CD4-positive, alpha-beta T cell treated with Interleukin-6 for 4 hours (primary cell): ENCODE measurements at regions not wholly inside any gene's neighbourhood (a gene's known extent, or its start where the extent isn't known, plus 50 kb on each side); places are given as distances from the start of the nearest gene placed in this dataset.

Experiments
- DNase-seq: peaks from one replicate; pipeline ENCODE4 v3.0.0-alpha.2; 2020; ENCODE audit warnings: mixed read lengths

GRCh38 chr2:47234456-47234855 lies 58.1 kb upstream of the CALM2 start:
- no peak for DNase-seq

- DNase-seq = no peak
These were observed 56.6 kb upstream of the CALM2 start for GRCh38 chr2:47232738-47233415.

- no peak for DNase-seq
These were observed 54.1 kb upstream of the CALM2 start for GRCh38 chr2:47230418-47230817.

DNA sequence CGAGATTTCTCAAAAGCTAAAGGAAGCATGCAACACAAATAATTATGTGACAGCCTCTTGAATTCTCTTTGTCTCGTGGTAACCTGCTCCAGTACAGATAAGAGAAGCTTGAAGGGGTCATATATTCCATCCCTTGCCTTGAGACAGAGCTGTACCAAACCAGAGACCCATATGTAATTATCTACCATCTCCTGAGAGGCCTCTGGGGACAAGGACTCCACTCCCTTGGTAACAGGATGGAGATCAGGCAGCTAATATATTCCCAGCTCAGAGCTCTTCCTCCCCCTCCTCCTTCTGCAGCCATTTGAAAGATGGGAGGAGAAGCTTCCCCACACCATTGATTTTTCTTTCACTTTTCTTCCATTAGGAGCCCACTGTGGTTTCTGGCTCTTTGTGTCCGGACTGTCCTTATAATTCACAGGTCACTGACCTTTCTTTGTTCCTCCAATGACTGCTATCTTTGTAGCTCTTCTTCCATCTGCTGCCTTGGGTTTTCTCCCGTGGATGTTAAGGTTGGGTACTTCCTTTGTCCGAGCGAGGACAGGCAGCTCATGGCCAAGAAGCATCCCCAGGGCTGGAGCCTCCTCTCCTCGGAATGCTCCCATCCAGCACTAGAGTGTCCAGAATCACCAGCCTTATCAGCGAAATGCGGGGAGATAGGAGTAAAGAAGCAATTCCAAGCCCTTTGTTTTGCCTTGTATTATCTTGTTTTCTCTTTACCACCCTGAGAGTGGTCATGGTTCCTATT lies 51.4 kb upstream of the CALM2 start:
- DNase-seq = no peak

GRCh38 chr2:47226923-47227220 lies 50.6 kb upstream of the CALM2 start:
- DNase-seq = no peak

DNA sequence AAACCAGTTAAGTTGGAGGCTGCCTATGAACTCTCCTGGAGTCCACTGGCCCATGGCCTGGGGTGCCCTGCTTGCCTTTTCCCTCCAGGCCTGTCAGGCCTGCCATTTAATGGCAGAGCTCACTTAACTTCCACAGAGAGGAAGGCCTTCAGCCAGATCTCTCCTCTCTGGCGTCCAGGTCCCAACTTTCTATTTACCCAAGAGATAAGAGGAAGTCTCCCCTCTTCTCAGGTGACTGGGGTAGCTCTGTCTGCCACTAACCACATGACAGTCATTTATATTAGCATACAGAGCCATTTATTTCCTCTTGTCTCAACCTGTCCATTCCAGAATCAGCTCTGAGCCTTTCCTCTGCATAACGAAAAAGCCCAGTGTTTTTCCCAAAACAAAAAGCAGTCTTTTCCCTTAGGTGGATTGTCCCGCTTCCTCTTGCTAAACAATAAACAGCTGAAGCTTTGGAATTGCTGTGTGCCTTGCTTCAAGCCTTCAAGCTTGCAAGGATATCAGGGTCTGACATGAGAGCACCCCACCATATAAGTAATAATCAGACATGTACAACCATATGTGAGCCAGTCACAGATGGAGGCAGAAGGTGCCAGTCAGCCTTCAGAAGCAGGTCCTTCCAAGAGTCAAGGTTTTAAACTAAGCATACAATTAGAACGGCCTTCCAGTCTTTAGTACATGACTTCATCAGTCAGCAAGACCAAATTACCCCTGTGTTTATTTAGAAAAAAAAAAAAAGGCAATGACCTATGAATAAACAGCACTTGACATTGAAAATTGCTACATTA lies 50.0 kb upstream of the CALM2 start:
- no peak for DNase-seq
